Upper lobe of left lung (tissue), 4 donors: ENCODE measurements at regions not wholly inside any gene's neighbourhood (a gene's known extent, or its start where the extent isn't known, plus 50 kb on each side); places are given as distances from the start of the nearest gene placed in this dataset.

ENCODE experiments used
- CTCF ChIP-seq, 6 experiments: fragments of 450-650 bp in 4 of 6; fragments of 200-600 bp in 2 of 6; sonication (generic) in 2 of 6; IDR thresholded peaks; one replicate each; pipeline ENCODE4 v1.5.1; 2016 to 2019; ENCODE audit warnings: antibody characterized with exemption in 6 of 6
- POLR2AphosphoS5 ChIP-seq, 2 donors: sonication (generic); formaldehyde crosslinking; IDR thresholded peaks; one replicate each; pipeline ENCODE4 v1.5.1; 2017; ENCODE audit warnings: antibody characterized with exemption in 2 of 2

- TF ChIP-seq CTCF (IDR thresholded peaks at IDR 0.05) (no peak), POLR2AphosphoS5 (IDR thresholded peaks at IDR 0.05) (no peak)
Observed at GRCh38 chr5:125202353-125202752, 455.9 kb upstream of the ZNF608 start.
